ENCODE measurements at regions not wholly inside any gene's neighbourhood (a gene's known extent, or its start where the extent isn't known, plus 50 kb on each side); places are given as distances from the start of the nearest gene placed in this dataset.

DNA sequence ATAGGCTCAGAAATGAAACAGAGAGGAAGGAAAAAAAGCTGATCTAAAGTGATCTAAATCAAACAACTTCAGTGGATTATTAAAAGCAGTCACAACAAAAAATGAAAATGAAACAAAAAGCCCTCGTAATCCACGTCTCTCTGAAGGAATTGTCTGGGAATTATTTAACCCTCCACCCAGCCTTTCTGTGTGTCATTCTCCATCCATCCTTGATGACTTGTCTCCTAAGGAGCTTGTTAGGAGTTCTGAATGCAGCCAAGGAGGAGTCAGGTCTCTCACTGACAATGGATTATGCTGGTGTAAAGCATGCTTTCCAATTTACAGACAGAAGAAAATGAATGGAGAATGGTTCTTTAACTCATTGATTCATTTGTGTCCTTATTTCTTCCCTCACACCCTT is 359.3 kb upstream of the RUNX1 start:
- WGBS, 2 donors = 15 to 26% methylated on average over 2 of the region's 2 CpGs
- Histone ChIP-seq H3K27ac (ENCODE audit: low read depth in 1 of 2, low read length in 1 of 2) (no peak overlapping the region), H3K9me3 (ENCODE audit: control insufficient read depth in 4 of 4, insufficient read depth in 3 of 4, low read length in 3 of 4) (no peaks in the 10 kb centered on the region), H3K27me3 (ENCODE audit: control insufficient read depth in 3 of 3, insufficient read depth in 3 of 3, low read length in 2 of 3) (no peaks in the 10 kb centered on the region), H3K36me3 (ENCODE audit: control insufficient read depth in 4 of 4, insufficient read depth in 4 of 4, low read length in 4 of 4) (no peaks in the 10 kb centered on the region), H3K4me3 (no peak overlapping the region), H3K9ac (ENCODE audit: insufficient read depth in 1 of 2, low read length in 2 of 2) (peak overlapping the region in 1 of 2 donors; percentile 47), H3K4me1 (ENCODE audit: control insufficient read depth in 5 of 5, insufficient read depth in 5 of 5, low read length in 5 of 5) (peaks cover 0 to 9% (median 0%) of the 10 kb centered on the region in 5 donors)
- ATAC-seq (ENCODE audit: insufficient read depth, low FRiP score) (no peak), DNase-seq (no peak)
- TF ChIP-seq, protein P1, sequence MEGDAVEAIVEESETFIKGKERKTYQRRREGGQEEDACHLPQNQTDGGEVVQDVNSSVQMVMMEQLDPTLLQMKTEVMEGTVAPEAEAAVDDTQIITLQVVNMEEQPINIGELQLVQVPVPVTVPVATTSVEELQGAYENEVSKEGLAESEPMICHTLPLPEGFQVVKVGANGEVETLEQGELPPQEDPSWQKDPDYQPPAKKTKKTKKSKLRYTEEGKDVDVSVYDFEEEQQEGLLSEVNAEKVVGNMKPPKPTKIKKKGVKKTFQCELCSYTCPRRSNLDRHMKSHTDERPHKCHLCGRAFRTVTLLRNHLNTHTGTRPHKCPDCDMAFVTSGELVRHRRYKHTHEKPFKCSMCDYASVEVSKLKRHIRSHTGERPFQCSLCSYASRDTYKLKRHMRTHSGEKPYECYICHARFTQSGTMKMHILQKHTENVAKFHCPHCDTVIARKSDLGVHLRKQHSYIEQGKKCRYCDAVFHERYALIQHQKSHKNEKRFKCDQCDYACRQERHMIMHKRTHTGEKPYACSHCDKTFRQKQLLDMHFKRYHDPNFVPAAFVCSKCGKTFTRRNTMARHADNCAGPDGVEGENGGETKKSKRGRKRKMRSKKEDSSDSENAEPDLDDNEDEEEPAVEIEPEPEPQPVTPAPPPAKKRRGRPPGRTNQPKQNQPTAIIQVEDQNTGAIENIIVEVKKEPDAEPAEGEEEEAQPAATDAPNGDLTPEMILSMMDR (IDR thresholded peaks at IDR 0.05; ENCODE audit: control extremely low read depth, extremely low read depth) = no peak

DNA sequence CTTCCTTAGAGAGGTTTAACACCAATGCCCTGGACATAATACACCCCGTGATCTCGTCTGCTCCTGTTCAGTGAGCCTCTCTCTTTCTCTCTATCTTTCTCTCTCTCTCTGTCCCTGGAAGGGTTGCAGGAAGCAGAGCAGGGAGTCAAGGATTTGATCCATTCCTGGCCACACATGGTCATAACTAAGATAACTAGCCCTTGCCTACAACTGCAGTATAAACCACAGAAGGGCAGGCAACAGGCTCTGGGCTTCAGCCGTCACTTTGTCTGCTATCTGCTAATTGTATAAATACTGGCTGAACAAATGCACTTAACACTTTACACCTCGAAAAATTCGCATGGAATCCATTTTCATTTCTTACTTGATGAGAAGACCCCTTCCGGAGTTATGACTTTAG is 357.5 kb upstream of the RUNX1 start:
- H3K9me3 ChIP-seq (ENCODE audit: control insufficient read depth in 4 of 4, insufficient read depth in 3 of 4, low read length in 3 of 4) = no peaks in the 10 kb centered on the region
- TF ChIP-seq, protein P1 (IDR thresholded peaks at IDR 0.05; ENCODE audit: control extremely low read depth, extremely low read depth) = no peak
- no peaks in the 10 kb centered on the region for H3K27me3 ChIP-seq (ENCODE audit: control insufficient read depth in 3 of 3, insufficient read depth in 3 of 3, low read length in 2 of 3)
- peaks cover 0 to 9% (median 0%) of the 10 kb centered on the region in 5 donors for H3K4me1 ChIP-seq (ENCODE audit: control insufficient read depth in 5 of 5, insufficient read depth in 5 of 5, low read length in 5 of 5)
- H3K4me3 ChIP-seq = no peak overlapping the region
- peak; percentile 40 to 63 (median 56) for DNase-seq
- H3K9ac ChIP-seq (ENCODE audit: insufficient read depth in 1 of 2, low read length in 2 of 2) = no peak overlapping the region
- ATAC-seq (ENCODE audit: insufficient read depth, low FRiP score) = no peak
- no peaks in the 10 kb centered on the region for H3K36me3 ChIP-seq (ENCODE audit: control insufficient read depth in 4 of 4, insufficient read depth in 4 of 4, low read length in 4 of 4)
- WGBS, 2 donors = 74 to 85% methylated on average over 6 of the region's 6 CpGs
- no peak overlapping the region for H3K27ac ChIP-seq (ENCODE audit: low read depth in 1 of 2, low read length in 1 of 2)

DNA sequence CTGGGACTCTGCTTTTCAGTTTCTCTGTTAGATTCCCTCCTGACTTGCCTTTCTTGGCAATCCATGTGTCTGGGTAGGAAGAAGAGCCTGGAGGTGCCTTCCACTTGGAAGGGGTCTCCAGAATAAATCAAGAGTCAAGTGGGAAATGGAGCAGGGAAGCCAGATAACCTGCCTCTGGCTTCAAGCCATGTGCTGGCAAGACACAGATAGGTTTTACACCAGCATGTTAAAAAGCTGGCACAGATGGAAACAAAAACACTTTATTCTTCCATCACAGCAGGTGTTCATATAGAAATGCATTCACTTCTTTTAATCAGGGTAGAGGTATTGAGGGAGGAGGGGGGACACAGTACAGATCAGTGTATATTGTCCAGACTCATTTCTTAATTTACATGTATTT is 356.9 kb upstream of the RUNX1 start:
- Histone ChIP-seq H3K27me3 (ENCODE audit: control insufficient read depth in 3 of 3, insufficient read depth in 3 of 3, low read length in 2 of 3) (peaks cover 0 to 3% (median 0%) of the 10 kb centered on the region in 3 donors), H3K36me3 (ENCODE audit: control insufficient read depth in 4 of 4, insufficient read depth in 4 of 4, low read length in 4 of 4) (no peaks in the 10 kb centered on the region), H3K9ac (ENCODE audit: insufficient read depth in 1 of 2, low read length in 2 of 2) (no peak overlapping the region), H3K27ac (ENCODE audit: low read depth in 1 of 2, low read length in 1 of 2) (no peak overlapping the region), H3K4me3 (no peak overlapping the region), H3K9me3 (ENCODE audit: control insufficient read depth in 4 of 4, insufficient read depth in 3 of 4, low read length in 3 of 4) (no peaks in the 10 kb centered on the region), H3K4me1 (ENCODE audit: control insufficient read depth in 5 of 5, insufficient read depth in 5 of 5, low read length in 5 of 5) (peaks cover 0 to 9% (median 0%) of the 10 kb centered on the region in 5 donors)
- DNase-seq = no peak
- ATAC-seq (ENCODE audit: insufficient read depth, low FRiP score) = no peak
- TF ChIP-seq, protein P1 (IDR thresholded peaks at IDR 0.05; ENCODE audit: control extremely low read depth, extremely low read depth) = no peak

DNA sequence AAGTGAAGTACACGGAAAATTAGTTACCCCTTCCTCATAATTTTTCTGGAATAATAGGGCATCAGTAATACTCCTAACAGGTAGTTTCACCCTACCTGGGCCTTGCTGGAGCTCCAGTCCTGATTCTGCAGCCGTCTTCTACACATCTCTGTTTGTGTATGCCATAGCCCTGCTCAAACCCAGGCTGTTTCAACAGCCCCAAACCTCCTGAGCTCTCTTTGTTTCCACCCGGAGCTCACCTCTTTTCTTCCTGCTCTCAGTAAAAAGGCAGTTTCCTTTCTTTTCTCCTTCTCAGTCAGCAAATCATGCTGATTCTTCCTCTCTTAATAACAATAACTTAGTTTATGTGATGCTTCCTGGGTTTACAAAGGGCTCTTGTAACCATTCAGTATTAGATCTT is 355.1 kb upstream of the RUNX1 start:
- ATAC-seq (ENCODE audit: insufficient read depth, low FRiP score) (no peak), DNase-seq (no peak)
- no peaks in the 10 kb centered on the region for H3K36me3 ChIP-seq (ENCODE audit: control insufficient read depth in 4 of 4, insufficient read depth in 4 of 4, low read length in 4 of 4)
- no peak overlapping the region for H3K27ac ChIP-seq (ENCODE audit: low read depth in 1 of 2, low read length in 1 of 2)
- 76 to 89% methylated on average over 3 of the region's 3 CpGs for WGBS, 2 donors
- no peaks in the 10 kb centered on the region for H3K9me3 ChIP-seq (ENCODE audit: control insufficient read depth in 4 of 4, insufficient read depth in 3 of 4, low read length in 3 of 4)
- peaks cover 0 to 9% (median 0%) of the 10 kb centered on the region in 5 donors for H3K4me1 ChIP-seq (ENCODE audit: control insufficient read depth in 5 of 5, insufficient read depth in 5 of 5, low read length in 5 of 5)
- peaks cover 0 to 3% (median 0%) of the 10 kb centered on the region in 3 donors for H3K27me3 ChIP-seq (ENCODE audit: control insufficient read depth in 3 of 3, insufficient read depth in 3 of 3, low read length in 2 of 3)
- TF ChIP-seq, protein P1 (IDR thresholded peaks at IDR 0.05; ENCODE audit: control extremely low read depth, extremely low read depth) = no peak
- no peak overlapping the region for H3K4me3 ChIP-seq
- no peak overlapping the region for H3K9ac ChIP-seq (ENCODE audit: insufficient read depth in 1 of 2, low read length in 2 of 2)
